ENCODE measurements at regions not wholly inside any gene's neighbourhood (a gene's known extent, or its start where the extent isn't known, plus 50 kb on each side); places are given as distances from the start of the nearest gene placed in this dataset.
A peak's percentile ranks its signal among the peaks of the same experiment; 100 is the strongest.
"Not testable (repeated sequence)": the region's sequence is repeated elsewhere in the genome, so short reads cannot be mapped to it uniquely, and the experiment has no call there.

GRCh38 chr10:4243651-4244050 is 458.6 kb upstream of the KLF6 start:
- no peak for TF ChIP-seq CTCF (conservative IDR thresholded peaks at IDR 0.05; ENCODE audit: low read depth, low read length)
- peak; percentile 83 for DNase-seq (ENCODE audit: low read depth)
- H3K4me3 ChIP-seq (ENCODE audit: low read depth, low read length): no peak overlapping the region

GRCh38 chr10:4243169-4243568 is 458.2 kb upstream of the KLF6 start:
- no peak overlapping the region for H3K4me3 ChIP-seq (ENCODE audit: low read depth, low read length)
- TF ChIP-seq CTCF (conservative IDR thresholded peaks at IDR 0.05; ENCODE audit: low read depth, low read length): no peak
- no peak for DNase-seq (ENCODE audit: low read depth)

GRCh38 chr10:4242561-4243035 is 457.6 kb upstream of the KLF6 start:
- TF ChIP-seq CTCF (conservative IDR thresholded peaks at IDR 0.05; ENCODE audit: low read depth, low read length): no peak
- no peak overlapping the region for H3K4me3 ChIP-seq (ENCODE audit: low read depth, low read length)
- no peak for DNase-seq (ENCODE audit: low read depth)

GRCh38 chr10:4241724-4242345 is 456.8 kb upstream of the KLF6 start:
- no peak for DNase-seq (ENCODE audit: low read depth)
- TF ChIP-seq CTCF (conservative IDR thresholded peaks at IDR 0.05; ENCODE audit: low read depth, low read length): no peak
- no peak overlapping the region for H3K4me3 ChIP-seq (ENCODE audit: low read depth, low read length)

GRCh38 chr10:4240608-4241197 is 455.7 kb upstream of the KLF6 start:
- H3K4me3 ChIP-seq (ENCODE audit: low read depth, low read length): no peak overlapping the region
- no peak for TF ChIP-seq CTCF (conservative IDR thresholded peaks at IDR 0.05; ENCODE audit: low read depth, low read length)
- no peak for DNase-seq (ENCODE audit: low read depth)

- no peak for TF ChIP-seq CTCF (conservative IDR thresholded peaks at IDR 0.05; ENCODE audit: low read depth, low read length)
- H3K4me3 ChIP-seq (ENCODE audit: low read depth, low read length): no peak overlapping the region
- no peak for DNase-seq (ENCODE audit: low read depth)
Observed at GRCh38 chr10:4239186-4239585, 454.2 kb upstream of the KLF6 start.

GRCh38 chr10:4236905-4237304 is 451.9 kb upstream of the KLF6 start:
- not testable (repeated sequence) for H3K4me3 ChIP-seq (ENCODE audit: low read depth, low read length); DNase-seq (ENCODE audit: low read depth)
